ENCODE measurements at regions not wholly inside any gene's neighbourhood (a gene's known extent, or its start where the extent isn't known, plus 50 kb on each side); places are given as distances from the start of the nearest gene placed in this dataset.
"Not testable (repeated sequence)": the region's sequence is repeated elsewhere in the genome, so short reads cannot be mapped to it uniquely, and the experiment has no call there.

DNA sequence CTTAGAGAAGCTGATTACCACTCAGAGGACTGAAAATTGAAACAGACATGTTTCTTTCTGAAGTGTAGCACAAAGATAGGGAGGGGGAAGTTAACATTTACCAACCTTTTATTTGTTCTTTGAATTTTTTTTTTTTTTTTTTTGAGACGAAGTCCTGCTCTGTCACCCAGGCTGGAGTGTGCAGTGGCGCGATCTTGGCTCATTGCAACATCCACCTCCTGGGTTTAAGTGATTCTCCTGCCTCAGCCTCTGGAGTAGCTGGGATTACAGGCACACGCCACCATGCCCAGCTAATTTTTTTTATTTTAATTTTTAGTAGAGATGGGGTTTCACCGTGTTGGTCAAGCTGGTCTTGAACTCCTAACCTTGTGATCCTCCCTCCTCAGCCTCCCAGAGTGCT is 87.8 kb upstream of the AKAP13 start:
- H3K4me2 ChIP-seq (ENCODE audit: low read depth, low read length); dilution Hi-C loops (cut with HindIII; ENCODE audit: low sequenced_read_pairs, unreplicated experiment): not testable (repeated sequence)

More for the DNA sequence above, 87.8 kb upstream of the AKAP13 start:
- H3K56ac ChIP-seq (ENCODE audit: extremely low read depth, insufficient read depth, low read length); H3K14ac ChIP-seq (replicated peaks; ENCODE audit: low read depth, low read length); H3K4ac ChIP-seq (ENCODE audit: low read depth, low read length); H3K18ac ChIP-seq (ENCODE audit: low read depth, low read length); POLR2A ChIA-PET (ENCODE audit: unreplicated experiment); BruUV-seq (replicated peaks); H3K4me3 ChIP-seq (ENCODE audit: insufficient read depth, low read depth, low read length); intact Hi-C loops (cut with micrococcal nuclease); H4K20me1 ChIP-seq (ENCODE audit: insufficient read depth, low read length); H2BK20ac ChIP-seq (ENCODE audit: low read depth, low read length); H2AK5ac ChIP-seq (ENCODE audit: low read depth, low read length); H2BK15ac ChIP-seq (ENCODE audit: low read depth, low read length); H4K5ac ChIP-seq (ENCODE audit: low read depth, low read length); ATAC-seq (ENCODE audit: low read depth); H3K9ac ChIP-seq (ENCODE audit: low read depth, low read length); H2AK9ac ChIP-seq (replicated peaks; ENCODE audit: low read depth, low read length, poor library complexity); H3K9me1 ChIP-seq (ENCODE audit: insufficient read depth, low read length); H2BK5ac ChIP-seq (ENCODE audit: low read depth, low read length, poor library complexity, severe bottlenecking); H3K79me1 ChIP-seq (ENCODE audit: low read depth in 1 of 2, low read length in 2 of 2); H3K9me3 ChIP-seq (ENCODE audit: control insufficient read depth, insufficient read depth, low read length); H3K27me3 ChIP-seq (ENCODE audit: control insufficient read depth, insufficient read depth, low read length); H2BK120ac ChIP-seq (ENCODE audit: low read depth, low read length); CTCF ChIA-PET; H3K4me1 ChIP-seq (ENCODE audit: control insufficient read depth, insufficient read depth, low read length); H2AFZ ChIP-seq (replicated peaks; ENCODE audit: low read length, poor library complexity); DNase-seq; H3K23ac ChIP-seq (ENCODE audit: low read depth, low read length); H4K8ac ChIP-seq (ENCODE audit: low read depth in 2 of 2, low read length in 2 of 2); H3K36me3 ChIP-seq (ENCODE audit: control insufficient read depth, insufficient read depth, low read length); H4K91ac ChIP-seq (ENCODE audit: insufficient read depth, low read depth, low read length); H3K27ac ChIP-seq (ENCODE audit: insufficient read depth, low read length): not testable (repeated sequence)
- WGBS, 2 experiments (ENCODE audit: extremely low coverage in 2 of 2, insufficient read length in 1 of 2), result no CpG with 5 or more reads among the region's 5 CpGs
- in situ Hi-C loops (cut with MboI; ENCODE audit: low sequenced_read_pairs), result loop anchor here (5.0 to 25.0 kb wide), 4 partner anchors 130 to 540 kb away; no protein-coding TSS in a partner anchor

Measured in IMR-90 (cell line).